OCI-LY1 (cell line): ENCODE measurements at regions not wholly inside any gene's neighbourhood (a gene's known extent, or its start where the extent isn't known, plus 50 kb on each side); places are given as distances from the start of the nearest gene placed in this dataset.

Experiments used
- H2AFZ ChIP-seq: fragments of 200-600 bp; sonication (generic), shearing (Covaris generic); 2 replicates; pipeline ENCODE4 v1.6.0; 2014; ENCODE audit warnings: antibody characterized with exemption, mild to moderate bottlenecking, low read length
- H3F3A ChIP-seq: fragments of 200-600 bp; sonication (generic), shearing (Covaris generic); 2 replicates; pipeline ENCODE4 v1.6.0; 2014; ENCODE audit warnings: mild to moderate bottlenecking, antibody characterized with exemption, low read length, moderate library complexity; ENCODE audit not compliant: insufficient read depth
- H3K27ac ChIP-seq: fragments of 200-600 bp; sonication (generic); 2 replicates; pipeline ENCODE4 v1.5.1; 2014; ENCODE audit warnings: low read length, mixed run types, mild to moderate bottlenecking, low read depth; ENCODE audit not compliant: poor library complexity, severe bottlenecking
- H3K27me3 ChIP-seq: fragments of 200-600 bp; sonication (generic); 2 replicates; pipeline ENCODE4 v1.6.0; 2014; ENCODE audit warnings: antibody characterized with exemption, mild to moderate bottlenecking, low read length, moderate library complexity; ENCODE audit not compliant: insufficient read depth
- H3K36me3 ChIP-seq: fragments of 200-600 bp; sonication (generic); 2 replicates; pipeline ENCODE4 v1.6.1; 2014; ENCODE audit warnings: mild to moderate bottlenecking, antibody characterized with exemption, low read length, moderate library complexity, mixed read lengths; ENCODE audit not compliant: insufficient read depth
- H3K4me1 ChIP-seq: fragments of 200-600 bp; sonication (generic); 2 replicates; pipeline ENCODE4 v1.5.1; 2014; ENCODE audit warnings: mild to moderate bottlenecking, low read length, moderate library complexity; ENCODE audit not compliant: insufficient read depth, severe bottlenecking
- H3K4me2 ChIP-seq: fragments of 200-600 bp; sonication (generic), shearing (Covaris generic); 2 replicates; pipeline ENCODE4 v1.6.1; 2014; ENCODE audit warnings: low read length
- H3K4me3 ChIP-seq: fragments of 200-600 bp; sonication (generic); 2 replicates; pipeline ENCODE4 v1.5.1; 2014; ENCODE audit warnings: low read length, low read depth, mild to moderate bottlenecking, mixed read lengths; ENCODE audit not compliant: poor library complexity, severe bottlenecking
- H3K79me2 ChIP-seq: fragments of 200-600 bp; shearing (Covaris generic); 2 replicates; pipeline ENCODE4 v1.6.1; 2016; ENCODE audit warnings: mixed run types, low read length, mixed read lengths; ENCODE audit not compliant: insufficient read depth
- H3K9ac ChIP-seq: fragments of 200-600 bp; sonication (generic), shearing (Covaris generic); 2 replicates; pipeline ENCODE4 v1.6.1; 2014; ENCODE audit warnings: mild to moderate bottlenecking, low read length, mixed read lengths
- H3K9me2 ChIP-seq: fragments of 200-600 bp; sonication (generic), shearing (Covaris generic); 2 replicates; pipeline ENCODE4 v1.6.1; 2014; ENCODE audit warnings: low read depth, mild to moderate bottlenecking, low read length, mixed read lengths
- H3K9me3 ChIP-seq: fragments of 200-600 bp; shearing (Covaris generic); 2 replicates; pipeline ENCODE4 v1.6.1; 2014; ENCODE audit warnings: low read length, mixed read lengths
- H4K20me1 ChIP-seq: fragments of 200-600 bp; sonication (generic), shearing (Covaris generic); 2 replicates; pipeline ENCODE4 v1.6.0; 2016; ENCODE audit warnings: mild to moderate bottlenecking, low read length; ENCODE audit not compliant: insufficient read depth
- CTCF ChIP-seq: fragments of 200-600 bp; sonication (generic), shearing (Covaris generic); IDR thresholded peaks from 2 replicates; pipeline ENCODE4 v1.5.1; 2017; ENCODE audit warnings: mild to moderate bottlenecking, antibody characterized with exemption, low read length, moderate library complexity, mixed read lengths
- EZH2 ChIP-seq: fragments of 200-600 bp; sonication (generic), shearing (Covaris generic); IDR thresholded peaks from 2 replicates; pipeline ENCODE4 v1.8.0; 2017; ENCODE audit warnings: borderline replicate concordance, mixed run types, mild to moderate bottlenecking, antibody characterized with exemption, low read length, moderate library complexity, mixed read lengths

GRCh38 chrX:95145848-95146490 lies 1472.0 kb downstream of the FAM133A start:
- Histone ChIP-seq H3K4me3 (no peak overlapping the region), H3K9me3 (no peaks in the 10 kb centered on the region), H3K27ac (no peak overlapping the region), H3K9ac (no peak overlapping the region), H3K36me3 (no peaks in the 10 kb centered on the region), H2AFZ (no peak overlapping the region), H3K4me2 (no peak overlapping the region), H3K9me2 (no peaks in the 10 kb centered on the region), H3K27me3 (no peaks in the 10 kb centered on the region), H4K20me1 (no peaks in the 10 kb centered on the region), H3K79me2 (no peaks in the 10 kb centered on the region), H3F3A (no peaks in the 10 kb centered on the region), H3K4me1 (no peaks in the 10 kb centered on the region)
- TF ChIP-seq CTCF (no peak), EZH2 (no peak)

- no peaks in the 10 kb centered on the region for H3K27me3 ChIP-seq
- no peaks in the 10 kb centered on the region for H3K36me3 ChIP-seq
- no peak overlapping the region for H3K27ac ChIP-seq
Observed at GRCh38 chrX:95152810-95153209, 1478.8 kb downstream of the FAM133A start.

GRCh38 chrX:95156566-95156965 lies 1482.6 kb downstream of the FAM133A start:
- Histone ChIP-seq H2AFZ (no peak overlapping the region), H3F3A (no peaks in the 10 kb centered on the region)
- TF ChIP-seq CTCF (no peak), EZH2 (no peak)

More at GRCh38 chrX:95152810-95153209, 1478.8 kb downstream of the FAM133A start:
- Histone ChIP-seq H3K9me3 (no peaks in the 10 kb centered on the region), H3F3A (no peaks in the 10 kb centered on the region), H3K79me2 (no peaks in the 10 kb centered on the region), H3K4me3 (no peak overlapping the region), H3K9ac (no peak overlapping the region), H3K9me2 (no peaks in the 10 kb centered on the region), H2AFZ (no peak overlapping the region), H4K20me1 (no peaks in the 10 kb centered on the region), H3K4me1 (no peaks in the 10 kb centered on the region), H3K4me2 (no peak overlapping the region)
- TF ChIP-seq CTCF (no peak), EZH2 (no peak)

More at GRCh38 chrX:95156566-95156965, 1482.6 kb downstream of the FAM133A start:
- Histone ChIP-seq H3K27me3 (no peaks in the 10 kb centered on the region), H4K20me1 (no peaks in the 10 kb centered on the region), H3K36me3 (no peaks in the 10 kb centered on the region), H3K9me3 (no peaks in the 10 kb centered on the region), H3K4me1 (no peaks in the 10 kb centered on the region), H3K9me2 (no peaks in the 10 kb centered on the region), H3K4me3 (no peak overlapping the region), H3K4me2 (no peak overlapping the region), H3K9ac (no peak overlapping the region), H3K27ac (no peak overlapping the region), H3K79me2 (no peaks in the 10 kb centered on the region)
